ENCODE measurements at regions not wholly inside any gene's neighbourhood (a gene's known extent, or its start where the extent isn't known, plus 50 kb on each side); places are given as distances from the start of the nearest gene placed in this dataset.

DNA sequence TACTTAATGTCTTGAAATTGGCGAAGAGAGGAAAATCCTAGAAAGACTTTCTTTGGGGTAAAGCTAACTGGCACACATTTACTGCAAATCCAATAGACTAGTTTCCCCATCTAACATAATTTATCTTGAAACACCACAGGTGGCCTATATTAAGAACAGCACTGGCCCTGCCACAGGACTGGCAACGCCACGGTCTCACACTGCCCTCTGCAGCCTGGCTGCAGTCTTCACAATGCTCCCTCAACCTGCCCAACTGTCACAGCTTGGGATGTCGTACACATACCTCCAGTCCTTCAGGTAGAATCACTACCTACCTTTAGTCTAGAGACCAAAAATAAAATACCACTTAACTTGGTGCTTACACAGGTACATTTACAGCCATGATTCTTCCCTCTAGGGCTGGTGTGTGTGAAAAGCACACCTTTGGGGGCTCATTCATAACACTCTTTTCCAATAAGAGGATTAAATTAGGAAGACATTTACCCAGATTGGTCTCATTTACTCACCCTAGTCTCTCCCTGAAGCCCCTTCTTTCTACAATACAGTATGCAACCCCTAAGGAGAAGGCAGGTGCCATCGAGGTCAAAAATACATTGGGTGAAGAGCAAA lies 222.2 kb downstream of the C1D start:
- DNase-seq = peak; percentile 18

DNA sequence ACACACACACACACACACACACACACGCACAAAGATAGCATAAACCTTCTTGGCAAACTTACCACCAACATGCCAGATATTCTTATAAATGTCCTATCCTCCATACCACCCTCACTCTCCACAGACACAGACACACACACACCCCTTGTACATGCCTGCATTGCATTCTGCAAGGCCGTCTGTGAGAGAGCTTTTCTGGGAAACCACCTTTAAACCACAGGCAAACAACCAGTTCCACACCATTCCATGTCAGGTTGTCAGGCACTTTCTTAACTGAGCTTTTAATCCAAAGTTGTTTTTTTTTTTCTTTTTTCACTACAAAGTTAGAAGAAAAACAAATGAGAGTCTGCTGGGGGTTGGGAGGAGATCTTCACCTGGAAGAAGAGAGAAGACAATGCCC lies 221.1 kb downstream of the C1D start:
- no peak for DNase-seq

DNA sequence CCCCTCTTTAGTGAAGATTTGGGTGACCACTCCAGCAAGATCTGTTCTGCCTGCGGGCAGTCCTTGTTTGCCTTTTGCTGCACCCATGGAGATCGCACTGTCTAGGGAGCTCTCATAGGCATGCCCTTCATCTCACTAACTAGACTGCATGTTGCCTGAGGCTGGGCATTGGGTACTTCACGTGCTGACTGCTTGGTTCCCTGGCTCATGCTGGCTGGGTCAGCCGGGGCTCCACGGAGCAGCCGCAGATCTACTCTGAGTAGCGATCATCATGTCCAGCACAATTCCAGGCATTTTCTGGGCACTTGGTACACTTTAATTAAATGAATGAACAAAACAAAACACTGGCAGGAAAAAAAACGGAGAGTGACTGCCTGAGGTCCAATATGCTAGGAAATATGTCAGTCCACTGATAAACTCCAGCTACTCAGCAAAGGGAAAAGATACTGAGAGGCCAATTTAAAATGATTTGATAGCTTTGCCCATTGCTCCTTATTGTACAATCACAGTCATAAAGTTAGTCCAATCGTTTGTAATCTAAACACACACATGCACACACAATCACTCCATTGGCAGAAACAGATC lies 220.3 kb downstream of the C1D start:
- no peak for DNase-seq

DNA sequence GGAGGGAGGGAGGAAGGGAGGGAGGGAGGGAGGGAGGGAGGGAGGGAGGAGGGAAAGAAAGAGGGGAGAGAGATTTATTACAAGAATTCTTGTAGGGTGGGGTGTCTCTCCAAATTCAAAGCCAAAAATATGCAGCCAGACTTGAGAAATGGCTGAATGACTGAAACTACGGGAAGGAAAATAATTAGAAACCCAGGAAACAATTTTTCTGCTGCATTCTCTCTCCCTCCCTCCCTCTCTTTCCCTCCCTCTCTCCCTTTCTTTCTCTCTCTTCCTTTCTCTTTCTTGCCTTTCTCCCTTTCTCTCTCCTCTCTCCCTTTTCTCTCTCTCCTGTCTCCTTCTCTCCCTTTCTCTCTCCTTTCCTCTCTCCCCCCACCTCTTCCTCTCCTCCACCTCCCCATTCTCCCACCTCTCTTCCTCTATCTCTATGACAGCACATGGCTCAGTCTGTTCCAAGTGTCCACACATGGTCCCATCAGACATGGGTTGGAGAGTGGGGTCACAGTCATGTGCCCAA lies 218.7 kb downstream of the C1D start:
- DNase-seq = no peak

- DNase-seq = no peak
These were observed 217.0 kb downstream of the C1D start for GRCh38 chr2:67845621-67846369.

GRCh38 chr2:67846370-67847070 lies 216.3 kb downstream of the C1D start:
- peak; percentile 88 for DNase-seq

DNA sequence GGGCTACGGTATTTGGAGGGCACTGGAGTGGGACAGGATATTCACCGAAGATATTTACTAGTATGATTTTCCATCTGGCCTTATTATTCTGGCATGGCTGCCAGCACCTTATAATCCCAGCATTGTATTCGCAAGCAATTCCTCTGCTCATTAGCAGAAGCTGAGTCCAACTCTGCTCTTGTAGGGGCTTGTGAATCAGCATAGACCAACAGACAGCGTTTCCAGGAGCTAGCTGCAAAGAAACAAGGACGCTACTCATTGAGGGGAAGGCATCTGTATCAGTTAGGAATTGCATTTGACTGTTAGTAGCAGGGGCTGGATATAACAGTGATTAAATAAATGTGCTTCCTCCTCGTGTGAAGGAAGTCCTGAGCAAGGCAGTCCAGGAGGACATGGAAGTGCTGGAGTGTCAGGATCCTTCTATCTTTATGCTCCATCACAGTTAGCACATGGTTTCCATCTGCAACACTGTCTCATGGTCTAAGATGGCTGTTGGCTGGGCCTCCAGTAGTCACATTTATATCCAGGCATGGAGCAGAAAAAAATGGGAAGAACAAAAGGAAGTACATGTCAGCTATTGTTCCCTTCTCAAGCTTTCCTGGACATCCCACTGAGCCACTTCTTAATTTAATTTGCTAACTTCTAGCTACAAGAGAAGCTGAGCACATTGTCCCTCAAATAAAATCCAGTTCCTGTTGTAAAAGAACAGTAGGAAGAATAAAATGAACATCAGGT lies 214.1 kb downstream of the C1D start:
- DNase-seq = no peak

DNA sequence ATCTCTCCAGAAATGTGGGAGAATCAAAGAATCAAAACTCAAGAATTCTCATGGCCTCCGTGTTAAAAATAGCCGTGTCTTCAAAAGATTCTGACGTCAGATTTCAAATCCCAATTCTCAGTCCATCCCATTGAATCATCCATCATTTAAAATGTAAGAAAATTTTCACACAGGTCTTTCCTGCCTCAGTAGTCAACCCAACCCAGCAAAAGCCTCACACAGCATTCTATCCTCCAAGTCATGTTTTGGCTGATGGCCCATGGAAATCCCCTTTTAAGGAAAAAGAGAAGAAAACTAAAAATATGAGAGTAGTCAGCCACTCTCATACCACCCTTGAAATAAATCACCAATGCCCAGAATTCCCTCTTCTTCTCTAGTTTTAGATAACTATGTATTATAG lies 211.8 kb downstream of the C1D start:
- DNase-seq = no peak

DNA sequence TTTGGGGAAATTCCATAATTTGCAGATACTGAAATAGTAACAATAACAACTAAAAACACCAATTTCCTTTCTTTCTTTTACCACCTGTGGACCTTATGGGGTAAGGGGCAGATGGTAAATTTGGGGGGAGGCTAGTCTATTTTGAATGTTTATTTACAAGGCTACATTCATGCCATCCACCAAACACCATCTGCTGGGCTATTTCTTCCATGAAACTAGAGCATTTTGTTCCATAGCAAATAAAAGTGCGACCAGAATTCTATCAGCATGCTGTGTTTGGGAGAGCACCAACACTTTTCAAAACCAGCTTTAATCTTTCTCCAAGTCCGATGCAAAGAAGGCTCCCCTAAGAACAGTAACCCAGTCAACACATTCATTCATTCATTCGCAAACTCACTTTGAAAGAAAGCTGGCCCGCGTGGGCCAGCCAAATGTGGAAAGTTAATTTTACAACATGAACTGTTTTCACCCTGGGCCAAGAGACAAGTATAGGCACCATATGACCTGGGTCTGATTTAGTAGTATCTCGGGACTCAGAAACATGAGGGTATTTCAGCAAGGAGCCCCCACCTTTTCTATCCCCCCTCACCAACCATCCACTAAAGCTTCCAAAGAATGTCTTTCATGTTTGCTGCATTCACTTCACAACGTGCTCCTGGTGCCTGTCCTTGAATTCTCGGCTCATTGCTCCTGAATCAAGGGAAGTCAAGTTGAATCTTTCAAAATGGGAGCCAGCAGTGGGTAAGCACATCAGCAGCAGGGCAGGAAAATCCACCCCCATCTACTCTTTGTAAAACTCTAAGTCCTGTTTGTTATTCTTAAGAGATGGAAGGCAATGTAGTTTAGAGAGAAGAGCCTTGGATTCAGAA lies 210.6 kb downstream of the C1D start:
- no peak for DNase-seq

DNA sequence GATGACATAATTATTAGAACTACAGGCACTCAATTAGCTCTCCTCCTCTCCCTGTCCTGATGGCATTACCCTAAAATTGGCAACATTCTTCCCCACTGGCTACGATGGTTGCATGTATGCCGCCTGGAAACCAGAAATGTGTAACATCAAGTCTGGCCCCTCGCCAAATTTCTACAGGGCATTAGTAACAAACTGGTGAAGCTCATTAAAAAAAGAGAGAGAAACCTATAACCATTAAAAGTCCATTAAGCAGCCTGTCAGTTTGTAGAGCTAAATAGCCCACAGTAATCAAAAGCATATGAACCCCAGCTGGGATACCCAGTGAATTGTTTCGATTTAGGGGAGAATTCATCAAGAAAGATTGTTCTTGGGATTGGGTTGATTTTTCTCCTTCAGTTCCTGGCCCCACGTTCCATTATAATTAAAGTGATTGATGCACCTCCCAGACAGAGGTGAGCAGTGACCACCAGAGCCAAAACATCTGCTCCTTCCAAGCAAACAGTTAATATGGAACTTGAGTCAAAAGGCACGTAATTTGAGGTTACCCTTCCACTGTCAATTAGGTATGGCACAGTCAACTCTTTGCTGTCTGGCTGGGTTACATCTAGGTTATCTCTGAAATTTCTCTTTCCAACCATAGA lies 208.6 kb downstream of the C1D start:
- peak; percentile 71 for DNase-seq

DNA sequence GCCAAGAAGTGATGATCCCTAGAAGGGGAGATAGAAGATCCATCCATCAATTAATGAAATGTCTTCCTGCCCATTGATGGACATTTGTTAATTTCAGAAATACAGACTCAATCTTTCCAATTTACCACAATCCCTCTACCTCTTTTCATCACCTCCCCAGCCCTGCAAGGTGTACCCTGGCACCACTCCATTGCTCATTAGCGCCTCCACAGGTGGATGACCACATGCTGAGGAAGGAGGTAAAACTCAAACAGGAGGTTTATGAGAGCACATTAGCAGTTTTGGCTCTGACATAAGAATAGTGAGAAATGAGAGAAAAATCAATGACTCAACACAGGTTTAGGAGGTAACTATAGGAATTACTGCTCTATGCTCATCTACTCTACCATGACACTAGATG lies 208.0 kb downstream of the C1D start:
- DNase-seq = no peak

- no peak for DNase-seq
These were observed 205.9 kb downstream of the C1D start for GRCh38 chr2:67856866-67857265.

DNA sequence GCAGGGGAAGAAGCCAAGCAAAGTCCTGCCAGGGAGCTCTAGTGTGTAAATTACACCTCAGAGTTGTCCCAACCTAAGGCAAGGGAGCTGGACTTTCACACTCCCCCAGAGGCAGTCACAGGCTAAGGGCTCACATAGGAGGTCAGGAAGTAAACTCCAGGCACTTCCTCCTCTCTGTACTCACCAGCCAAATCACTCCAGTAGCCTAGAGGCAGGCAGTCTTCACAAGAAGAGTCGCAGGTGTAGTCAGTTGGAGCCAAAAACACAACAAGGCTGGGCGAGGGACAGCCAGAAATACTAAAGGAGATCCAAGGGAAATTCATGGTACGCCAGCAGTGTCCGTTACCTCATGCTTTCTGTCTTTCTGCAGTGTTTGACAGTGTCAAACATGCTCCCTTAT lies 205.0 kb downstream of the C1D start:
- DNase-seq = no peak

DNA sequence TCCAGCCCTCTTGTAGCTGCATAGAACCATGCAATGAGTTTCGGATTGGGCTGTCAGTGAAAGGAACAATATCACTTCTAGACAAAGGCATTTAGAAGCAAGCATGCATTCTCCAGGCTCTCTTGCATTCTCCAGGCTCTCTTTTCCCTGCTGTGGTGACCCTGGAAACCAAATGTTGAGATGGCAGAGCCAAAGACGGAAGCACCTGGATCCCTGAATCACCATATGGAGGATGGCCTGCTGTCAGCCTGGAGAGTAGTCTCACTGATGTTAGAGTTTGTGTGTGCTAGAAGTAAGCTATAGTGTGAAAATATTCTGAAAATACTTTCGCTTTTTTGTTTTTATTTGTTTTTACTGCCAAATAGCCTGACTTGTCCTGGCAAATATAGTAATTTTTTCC lies 203.9 kb downstream of the C1D start:
- no peak for DNase-seq

GRCh38 chr2:67865917-67866316 lies 196.9 kb downstream of the C1D start:
- no peak for DNase-seq

DNA sequence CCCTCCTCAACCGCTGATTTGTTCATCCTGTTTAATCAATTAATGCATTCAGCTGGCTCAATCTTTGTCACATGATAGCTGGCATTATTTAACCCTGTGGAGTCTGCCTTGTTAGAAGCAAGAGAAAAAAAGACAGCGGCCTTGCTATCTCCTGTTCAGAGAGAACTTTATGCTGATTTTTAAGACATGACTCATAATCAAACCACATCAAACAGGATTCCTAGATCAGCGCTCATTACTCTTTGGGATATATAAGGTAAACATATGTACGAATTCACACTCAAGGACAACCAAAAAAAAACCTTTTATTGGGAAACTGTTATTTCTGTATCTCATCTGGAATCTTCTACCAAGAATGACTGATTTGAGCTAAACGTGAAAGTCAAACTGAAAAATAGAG lies 195.1 kb downstream of the C1D start:
- DNase-seq = no peak

GRCh38 chr2:67871686-67872412 lies 191.0 kb downstream of the C1D start:
- DNase-seq = no peak

DNA sequence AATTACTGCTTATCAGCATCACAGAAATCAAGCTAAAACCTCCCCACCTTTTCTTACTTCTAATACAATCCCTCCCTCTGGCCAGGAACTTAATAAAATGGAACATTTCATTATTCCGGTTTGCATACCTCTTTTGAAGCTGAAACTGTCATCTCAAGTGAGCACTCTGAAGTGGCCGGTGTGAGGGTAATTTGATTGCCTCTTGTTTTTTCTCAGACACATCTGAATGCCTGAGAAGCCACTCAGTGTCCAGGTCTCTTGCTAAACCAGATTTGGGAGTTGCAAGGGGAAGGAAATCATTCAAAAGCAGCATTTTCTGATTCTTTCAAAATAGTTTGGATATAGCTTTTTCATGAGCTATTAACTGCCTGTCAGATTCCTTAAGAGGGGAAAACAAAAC lies 190.3 kb downstream of the C1D start:
- DNase-seq = no peak

GRCh38 chr2:67873916-67874315 lies 188.9 kb downstream of the C1D start:
- DNase-seq = no peak

GRCh38 chr2:67876176-67876575 lies 186.6 kb downstream of the C1D start:
- no peak for DNase-seq

- no peak for DNase-seq
These were observed 185.5 kb downstream of the C1D start for GRCh38 chr2:67877301-67877700.

All from NCI-H1417 treated with DMSO at 0.1 percent for 48 hours (cell line).